ENCODE measurements at regions not wholly inside any gene's neighbourhood (a gene's known extent, or its start where the extent isn't known, plus 50 kb on each side); places are given as distances from the start of the nearest gene placed in this dataset.

DNA sequence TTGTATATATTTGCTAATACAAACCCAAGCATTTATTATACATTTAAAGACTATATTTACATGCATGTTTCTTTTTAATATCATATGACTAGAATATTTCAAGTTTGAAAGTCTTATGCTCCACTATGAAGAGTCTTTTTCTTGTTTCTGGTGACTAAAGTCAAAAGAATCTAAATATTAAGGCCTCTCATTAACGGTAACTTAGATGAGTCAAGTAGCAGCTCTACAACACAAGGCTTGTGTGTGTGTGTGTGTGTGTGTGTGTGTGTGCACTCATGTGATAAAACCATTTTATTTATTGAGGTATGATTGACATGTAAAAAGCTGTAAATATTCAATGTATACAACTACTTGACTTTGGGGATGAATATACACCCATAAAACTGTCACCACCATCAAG is 275.6 kb downstream of the TFAP2B start:
- H3K27ac ChIP-seq (ENCODE audit: low read length) = no peak overlapping the region
- no peaks in the 10 kb centered on the region for H3K36me3 ChIP-seq (ENCODE audit: control insufficient read depth in 2 of 2, extremely low read depth in 1 of 2, insufficient read depth in 1 of 2, low read length in 1 of 2)
- H3K27me3 ChIP-seq (replicated peaks in 1 of 2; ENCODE audit: control insufficient read depth in 2 of 2, extremely low read depth in 1 of 2, insufficient read depth in 2 of 2, low read length in 1 of 2) = no peaks in the 10 kb centered on the region
- H3K9me3 Mint-ChIP-seq = peaks cover 4 to 25% (median 16%) of the 10 kb centered on the region in 3 donors
- H3K4me1 Mint-ChIP-seq = no peaks in the 10 kb centered on the region
- DNase-seq = no peak
- no CpG with 5 or more reads among the region's 1 CpG for WGBS (ENCODE audit: insufficient coverage)
- H3K9me3 ChIP-seq = no peaks in the 10 kb centered on the region
- ATAC-seq (replicated peaks in 1 of 4) = no peak
- no peaks in the 10 kb centered on the region for H3K4me1 ChIP-seq (ENCODE audit: control insufficient read depth in 1 of 2, extremely low read depth in 1 of 2, insufficient read depth in 2 of 2, low read length in 2 of 2)
- H3K4me3 Mint-ChIP-seq = no peak overlapping the region
- no peaks in the 10 kb centered on the region for H3K27me3 Mint-ChIP-seq
- H3K4me3 ChIP-seq (ENCODE audit: control insufficient read depth in 1 of 2, extremely low read depth in 1 of 2, low read length in 1 of 2) = no peak overlapping the region
- no peaks in the 10 kb centered on the region for H3K36me3 Mint-ChIP-seq
- POLR2A ChIA-PET = no interaction called here
- CTCF ChIA-PET = interaction anchor here in 1 of 2 donors (0.5 kb wide), 1 partner anchor 10 kb away, joined by 5 read pairs; no protein-coding TSS in a partner anchor
- H3K27ac Mint-ChIP-seq = no peak overlapping the region

DNA sequence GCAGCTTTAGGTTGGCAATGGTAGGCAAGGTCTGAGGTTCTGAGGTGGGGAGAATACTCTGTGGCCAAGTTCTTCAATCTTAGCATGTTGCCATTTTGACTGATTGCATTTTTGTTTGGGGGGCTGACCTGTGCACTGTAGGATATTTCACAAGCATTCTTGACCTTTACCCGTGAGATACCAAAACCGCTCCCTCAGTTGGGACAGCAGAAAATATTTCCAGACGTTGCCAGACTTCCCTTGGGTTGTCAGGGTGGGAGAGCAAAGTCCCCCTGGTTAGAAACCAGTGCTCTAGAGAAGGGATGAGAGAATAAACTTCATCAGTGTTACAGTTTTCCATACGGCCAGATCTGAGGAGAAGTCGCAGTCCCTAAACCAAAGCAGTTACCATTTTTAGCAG is 279.6 kb downstream of the TFAP2B start:
- H3K36me3 Mint-ChIP-seq = no peaks in the 10 kb centered on the region
- ChIA-PET POLR2A (no interaction called here), CTCF (no interaction called here)
- peaks cover 4 to 6% (median 4%) of the 10 kb centered on the region in 3 donors for H3K9me3 Mint-ChIP-seq
- H3K4me1 Mint-ChIP-seq = no peaks in the 10 kb centered on the region
- Histone ChIP-seq H3K9me3 (no peaks in the 10 kb centered on the region), H3K4me3 (ENCODE audit: control insufficient read depth in 1 of 2, extremely low read depth in 1 of 2, low read length in 1 of 2) (no peak overlapping the region), H3K4me1 (ENCODE audit: control insufficient read depth in 1 of 2, extremely low read depth in 1 of 2, insufficient read depth in 2 of 2, low read length in 2 of 2) (no peaks in the 10 kb centered on the region), H3K27me3 (replicated peaks in 1 of 2; ENCODE audit: control insufficient read depth in 2 of 2, extremely low read depth in 1 of 2, insufficient read depth in 2 of 2, low read length in 1 of 2) (no peaks in the 10 kb centered on the region), H3K36me3 (ENCODE audit: control insufficient read depth in 2 of 2, extremely low read depth in 1 of 2, insufficient read depth in 1 of 2, low read length in 1 of 2) (no peaks in the 10 kb centered on the region), H3K27ac (ENCODE audit: low read length) (no peak overlapping the region)
- no peak for ATAC-seq (replicated peaks in 1 of 4)
- no peak overlapping the region for H3K4me3 Mint-ChIP-seq
- H3K27ac Mint-ChIP-seq = no peak overlapping the region
- DNase-seq = no peak
- WGBS (ENCODE audit: insufficient coverage) = 86% methylated on average over 1 of the region's 5 CpGs
- no peaks in the 10 kb centered on the region for H3K27me3 Mint-ChIP-seq

DNA sequence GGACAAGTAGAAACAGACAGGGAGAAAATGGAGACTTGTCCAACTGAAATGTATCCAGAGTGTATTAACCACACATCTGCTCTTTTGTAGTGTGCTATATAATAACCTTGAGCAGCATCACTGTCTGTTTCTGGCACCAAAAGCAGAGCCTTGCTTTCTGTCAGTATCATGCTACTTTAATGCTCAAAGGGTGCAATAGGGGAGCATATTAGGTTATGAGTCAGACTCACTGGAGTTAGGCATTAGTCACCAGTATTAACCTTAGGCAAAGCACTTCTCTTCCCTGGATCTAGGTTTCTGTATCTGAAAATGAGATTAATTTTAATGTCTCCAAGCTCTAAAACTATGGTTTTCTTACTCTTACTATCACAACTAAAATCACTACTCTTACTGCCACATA is 280.1 kb downstream of the TFAP2B start:
- no peaks in the 10 kb centered on the region for H3K9me3 ChIP-seq
- no peak overlapping the region for H3K4me3 ChIP-seq (ENCODE audit: control insufficient read depth in 1 of 2, extremely low read depth in 1 of 2, low read length in 1 of 2)
- Mint-ChIP-seq H3K27ac (no peak overlapping the region), H3K36me3 (no peaks in the 10 kb centered on the region), H3K4me3 (no peak overlapping the region), H3K9me3 (peaks cover 4 to 6% (median 4%) of the 10 kb centered on the region in 3 donors), H3K27me3 (no peaks in the 10 kb centered on the region), H3K4me1 (no peaks in the 10 kb centered on the region)
- ChIA-PET CTCF (no interaction called here), POLR2A (no interaction called here)
- DNase-seq (no peak), ATAC-seq (replicated peaks in 1 of 4) (no peak)
- no peaks in the 10 kb centered on the region for H3K4me1 ChIP-seq (ENCODE audit: control insufficient read depth in 1 of 2, extremely low read depth in 1 of 2, insufficient read depth in 2 of 2, low read length in 2 of 2)
- H3K36me3 ChIP-seq (ENCODE audit: control insufficient read depth in 2 of 2, extremely low read depth in 1 of 2, insufficient read depth in 1 of 2, low read length in 1 of 2) = no peaks in the 10 kb centered on the region
- no peak overlapping the region for H3K27ac ChIP-seq (ENCODE audit: low read length)
- H3K27me3 ChIP-seq (replicated peaks in 1 of 2; ENCODE audit: control insufficient read depth in 2 of 2, extremely low read depth in 1 of 2, insufficient read depth in 2 of 2, low read length in 1 of 2) = no peaks in the 10 kb centered on the region

DNA sequence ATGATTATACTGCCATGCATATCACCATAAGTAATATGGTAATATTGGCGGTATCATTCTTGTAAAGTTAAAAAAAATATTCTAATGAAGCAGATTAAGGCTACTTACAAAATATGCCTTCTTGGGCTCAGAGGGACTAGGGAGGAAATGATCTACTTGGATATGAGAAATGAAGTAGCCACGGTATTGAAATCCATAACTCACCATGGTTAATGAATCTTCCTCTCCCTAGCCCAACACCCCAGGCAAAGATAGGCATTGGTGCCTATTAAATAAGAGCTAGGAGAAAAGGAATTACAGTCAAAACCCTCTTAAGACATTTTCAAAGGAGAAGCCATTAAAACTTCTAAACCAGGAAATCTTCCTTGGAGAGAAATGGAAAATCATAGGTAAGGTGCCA is 280.5 kb downstream of the TFAP2B start:
- no peaks in the 10 kb centered on the region for H3K36me3 Mint-ChIP-seq

DNA sequence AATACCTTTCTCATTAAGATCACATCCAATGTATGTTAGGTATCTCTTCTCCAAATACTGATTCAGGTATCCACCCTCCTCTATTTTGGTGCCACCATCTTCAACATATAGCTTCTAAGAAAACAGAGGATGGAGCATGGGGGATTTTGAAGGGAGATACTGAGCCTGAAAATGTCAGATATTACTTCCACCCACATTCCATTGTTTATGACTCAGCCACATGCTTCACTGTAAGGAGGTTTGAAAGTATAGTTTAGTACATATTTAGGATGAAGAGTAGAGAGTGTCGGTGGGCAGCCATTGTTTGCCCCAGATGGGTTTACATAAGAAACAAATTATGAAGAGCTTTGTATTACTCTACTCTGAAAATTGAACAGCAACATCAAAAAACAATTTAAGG is 286.7 kb downstream of the TFAP2B start:
- WGBS (ENCODE audit: insufficient coverage) = no CpG with 5 or more reads among the region's 1 CpG
- Histone ChIP-seq H3K27ac (ENCODE audit: low read length) (no peak overlapping the region), H3K9me3 (no peaks in the 10 kb centered on the region), H3K27me3 (replicated peaks in 1 of 2; ENCODE audit: control insufficient read depth in 2 of 2, extremely low read depth in 1 of 2, insufficient read depth in 2 of 2, low read length in 1 of 2) (no peaks in the 10 kb centered on the region), H3K4me3 (ENCODE audit: control insufficient read depth in 1 of 2, extremely low read depth in 1 of 2, low read length in 1 of 2) (no peak overlapping the region), H3K4me1 (ENCODE audit: control insufficient read depth in 1 of 2, extremely low read depth in 1 of 2, insufficient read depth in 2 of 2, low read length in 2 of 2) (no peaks in the 10 kb centered on the region), H3K36me3 (ENCODE audit: control insufficient read depth in 2 of 2, extremely low read depth in 1 of 2, insufficient read depth in 1 of 2, low read length in 1 of 2) (no peaks in the 10 kb centered on the region)
- POLR2A ChIA-PET = no interaction called here
- Mint-ChIP-seq H3K4me1 (no peaks in the 10 kb centered on the region), H3K36me3 (no peaks in the 10 kb centered on the region), H3K9me3 (peaks cover 8 to 10% (median 10%) of the 10 kb centered on the region in 3 donors), H3K4me3 (no peak overlapping the region), H3K27ac (no peak overlapping the region), H3K27me3 (no peaks in the 10 kb centered on the region)
- DNase-seq (no peak), ATAC-seq (replicated peaks in 1 of 4) (no peak)
- CTCF ChIA-PET = no interaction called here

More for the DNA sequence above, 280.5 kb downstream of the TFAP2B start:
- no peaks in the 10 kb centered on the region for H3K4me1 Mint-ChIP-seq
- no peak overlapping the region for H3K27ac Mint-ChIP-seq
- POLR2A ChIA-PET = no interaction called here
- CTCF ChIA-PET = no interaction called here
- H3K9me3 Mint-ChIP-seq = peaks cover 4 to 6% (median 4%) of the 10 kb centered on the region in 3 donors
- H3K9me3 ChIP-seq = no peaks in the 10 kb centered on the region
- no peak overlapping the region for H3K27ac ChIP-seq (ENCODE audit: low read length)
- no peaks in the 10 kb centered on the region for H3K27me3 Mint-ChIP-seq
- H3K4me3 ChIP-seq (ENCODE audit: control insufficient read depth in 1 of 2, extremely low read depth in 1 of 2, low read length in 1 of 2) = no peak overlapping the region
- no peak overlapping the region for H3K4me3 Mint-ChIP-seq
- no CpG with 5 or more reads among the region's 2 CpGs for WGBS (ENCODE audit: insufficient coverage)
- no peaks in the 10 kb centered on the region for H3K36me3 ChIP-seq (ENCODE audit: control insufficient read depth in 2 of 2, extremely low read depth in 1 of 2, insufficient read depth in 1 of 2, low read length in 1 of 2)
- DNase-seq (no peak), ATAC-seq (replicated peaks in 1 of 4) (no peak)
- H3K27me3 ChIP-seq (replicated peaks in 1 of 2; ENCODE audit: control insufficient read depth in 2 of 2, extremely low read depth in 1 of 2, insufficient read depth in 2 of 2, low read length in 1 of 2) = no peaks in the 10 kb centered on the region
- H3K4me1 ChIP-seq (ENCODE audit: control insufficient read depth in 1 of 2, extremely low read depth in 1 of 2, insufficient read depth in 2 of 2, low read length in 2 of 2) = no peaks in the 10 kb centered on the region

DNA sequence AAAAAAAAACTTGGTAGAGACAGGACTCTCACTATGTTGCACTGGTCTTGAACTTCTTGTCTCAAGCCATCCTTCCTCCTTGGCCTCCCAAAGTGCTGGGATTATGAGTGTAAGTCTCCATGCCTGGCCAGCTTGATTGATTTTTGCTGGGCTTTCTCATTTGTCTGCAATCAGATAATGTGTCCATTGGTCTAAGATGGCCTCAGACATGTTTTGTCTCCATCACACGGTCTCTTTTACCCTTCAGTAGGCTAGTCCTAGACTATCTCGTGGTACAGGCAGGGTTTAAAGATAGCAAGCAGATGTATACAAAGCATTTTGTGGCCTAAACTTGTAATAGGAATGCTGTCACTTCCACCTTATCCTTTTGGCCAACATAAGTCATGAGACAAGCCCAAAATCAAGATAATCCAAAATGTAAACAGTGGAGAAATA is 289.1 kb downstream of the TFAP2B start:
- WGBS (ENCODE audit: insufficient coverage) = no CpG with 5 or more reads among the region's 2 CpGs
- Histone ChIP-seq H3K27me3 (replicated peaks in 1 of 2; ENCODE audit: control insufficient read depth in 2 of 2, extremely low read depth in 1 of 2, insufficient read depth in 2 of 2, low read length in 1 of 2) (no peaks in the 10 kb centered on the region), H3K4me3 (ENCODE audit: control insufficient read depth in 1 of 2, extremely low read depth in 1 of 2, low read length in 1 of 2) (no peak overlapping the region), H3K27ac (ENCODE audit: low read length) (no peak overlapping the region), H3K9me3 (no peaks in the 10 kb centered on the region), H3K4me1 (ENCODE audit: control insufficient read depth in 1 of 2, extremely low read depth in 1 of 2, insufficient read depth in 2 of 2, low read length in 2 of 2) (no peaks in the 10 kb centered on the region), H3K36me3 (ENCODE audit: control insufficient read depth in 2 of 2, extremely low read depth in 1 of 2, insufficient read depth in 1 of 2, low read length in 1 of 2) (no peaks in the 10 kb centered on the region)
- ChIA-PET POLR2A (no interaction called here), CTCF (no interaction called here)
- ATAC-seq (replicated peaks in 1 of 4) = no peak
- Mint-ChIP-seq H3K4me1 (no peaks in the 10 kb centered on the region), H3K27me3 (no peaks in the 10 kb centered on the region), H3K9me3 (peaks cover 12 to 16% (median 12%) of the 10 kb centered on the region in 3 donors), H3K27ac (no peak overlapping the region), H3K4me3 (no peak overlapping the region), H3K36me3 (no peaks in the 10 kb centered on the region)
- DNase-seq = no peak

DNA sequence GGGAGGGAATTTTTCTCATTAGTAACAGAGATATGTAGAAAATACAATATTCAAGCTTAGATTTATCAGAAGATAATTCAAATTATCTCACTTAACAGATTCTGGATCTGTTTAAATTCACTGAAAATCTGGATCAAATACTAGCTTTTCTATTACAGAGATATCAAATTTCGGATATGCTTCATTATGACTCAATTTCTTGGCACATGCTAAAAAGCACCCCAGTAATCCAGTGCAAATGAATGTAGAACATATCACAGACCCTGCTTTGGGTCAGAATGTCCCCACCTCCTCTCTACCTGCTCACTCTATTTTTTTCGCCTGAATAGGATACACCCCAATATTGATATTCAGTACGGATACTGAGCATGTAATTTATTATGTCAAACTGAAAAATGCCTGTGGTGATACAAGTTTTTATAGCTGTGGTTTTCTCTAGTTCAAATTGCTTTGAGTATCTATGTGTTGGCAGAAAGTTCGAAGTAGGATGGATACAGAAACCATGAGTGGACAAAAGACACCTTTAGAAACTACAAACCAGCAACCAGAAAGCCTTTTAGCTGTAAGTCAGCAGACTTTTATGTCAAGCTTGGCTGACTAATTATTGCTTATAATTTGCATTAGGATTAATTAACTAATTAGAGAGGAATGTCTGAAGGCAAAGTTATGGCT is 290.0 kb downstream of the TFAP2B start:
- Mint-ChIP-seq H3K36me3 (no peaks in the 10 kb centered on the region), H3K9me3 (peaks cover 12 to 16% (median 12%) of the 10 kb centered on the region in 3 donors), H3K27me3 (no peaks in the 10 kb centered on the region), H3K4me3 (no peak overlapping the region), H3K4me1 (no peaks in the 10 kb centered on the region), H3K27ac (no peak overlapping the region)
- POLR2A ChIA-PET = no interaction called here
- Histone ChIP-seq H3K36me3 (ENCODE audit: control insufficient read depth in 2 of 2, extremely low read depth in 1 of 2, insufficient read depth in 1 of 2, low read length in 1 of 2) (no peaks in the 10 kb centered on the region), H3K4me1 (ENCODE audit: control insufficient read depth in 1 of 2, extremely low read depth in 1 of 2, insufficient read depth in 2 of 2, low read length in 2 of 2) (no peaks in the 10 kb centered on the region), H3K27me3 (replicated peaks in 1 of 2; ENCODE audit: control insufficient read depth in 2 of 2, extremely low read depth in 1 of 2, insufficient read depth in 2 of 2, low read length in 1 of 2) (no peaks in the 10 kb centered on the region), H3K27ac (ENCODE audit: low read length) (no peak overlapping the region), H3K9me3 (no peaks in the 10 kb centered on the region), H3K4me3 (ENCODE audit: control insufficient read depth in 1 of 2, extremely low read depth in 1 of 2, low read length in 1 of 2) (no peak overlapping the region)
- ATAC-seq (replicated peaks in 1 of 4) (no peak), DNase-seq (no peak)
- CTCF ChIA-PET = interaction anchor here in 1 of 2 donors (0.6 kb wide), 1 partner anchor 310 kb away, joined by 3 read pairs; no protein-coding TSS in a partner anchor
- WGBS (ENCODE audit: insufficient coverage) = 90% methylated on average over 1 of the region's 4 CpGs

Data from T-cell (primary cell).